Hepatocyte (in vitro differentiated cells): ENCODE measurements at regions not wholly inside any gene's neighbourhood (a gene's known extent, or its start where the extent isn't known, plus 50 kb on each side); places are given as distances from the start of the nearest gene placed in this dataset.
"Not testable (repeated sequence)": the region's sequence is repeated elsewhere in the genome, so short reads cannot be mapped to it uniquely, and the experiment has no call there.

Experiments
- DNase-seq: peaks from one replicate; pipeline ENCODE4 v3.0.0-alpha.2; 2016; ENCODE audit warnings: low spot score
- H2AFZ ChIP-seq: fragments of 200-600 bp; sonication (generic); 2 replicates; pipeline ENCODE4 v1.6.0; 2016; ENCODE audit warnings: antibody characterized with exemption, mild to moderate bottlenecking
- H3K27ac ChIP-seq: fragments of 200-600 bp; sonication (generic); 2 replicates; pipeline ENCODE4 v1.5.1; 2016; ENCODE audit warnings: mild to moderate bottlenecking
- H3K27me3 ChIP-seq: fragments of 200-600 bp; sonication (generic); 2 replicates; pipeline ENCODE4 v1.6.1; 2016
- H3K36me3 ChIP-seq: fragments of 200-600 bp; sonication (generic); replicated peaks from 2 replicates; pipeline ENCODE4 v1.5.1; 2016; ENCODE audit warnings: low read depth; ENCODE audit not compliant: insufficient read depth
- H3K4me1 ChIP-seq: fragments of 200-600 bp; sonication (generic); 2 replicates; pipeline ENCODE4 v1.5.1; 2016; ENCODE audit warnings: mild to moderate bottlenecking, moderate library complexity; ENCODE audit not compliant: insufficient read depth
- H3K4me2 ChIP-seq: fragments of 200-600 bp; sonication (generic); 2 replicates; pipeline ENCODE4 v1.6.0; 2016
- H3K4me3 ChIP-seq: fragments of 200-600 bp; sonication (generic); 2 replicates; pipeline ENCODE4 v1.5.1; 2016; ENCODE audit warnings: mild to moderate bottlenecking
- H3K79me2 ChIP-seq: fragments of 200-600 bp; sonication (generic); 2 replicates; pipeline ENCODE4 v1.6.0; 2017; ENCODE audit warnings: mild to moderate bottlenecking
- H3K9me2 ChIP-seq: fragments of 200-600 bp; sonication (generic); replicated peaks from 2 replicates; pipeline ENCODE4 v1.6.0; 2017; ENCODE audit warnings: mild to moderate bottlenecking; ENCODE audit not compliant: insufficient read depth
- H3K9me3 ChIP-seq: fragments of 200-600 bp; sonication (generic); 2 replicates; pipeline ENCODE4 v1.5.1; 2016; ENCODE audit warnings: low read depth, mild to moderate bottlenecking
- H4K20me1 ChIP-seq: fragments of 200-600 bp; sonication (generic); 2 replicates; pipeline ENCODE4 v1.6.0; 2016; ENCODE audit warnings: mild to moderate bottlenecking; ENCODE audit not compliant: insufficient read depth, poor library complexity, severe bottlenecking
- WGBS: methylation state at CpG from one replicate; pipeline ENCODE4 v1.1.6; 2016; ENCODE audit warnings: low lambda C conversion rate; ENCODE audit errors: missing lambda C conversion rate; 5-methylcytosine and 5-hydroxymethylcytosine counted together
- TF ChIP-seq, protein P1 (sequence below): fragments of 200-600 bp; sonication (generic); IDR thresholded peaks from 2 replicates; pipeline ENCODE4 v1.5.1; 2016; ENCODE audit warnings: antibody characterized with exemption, mild to moderate bottlenecking; ENCODE audit not compliant: poor library complexity

DNA sequence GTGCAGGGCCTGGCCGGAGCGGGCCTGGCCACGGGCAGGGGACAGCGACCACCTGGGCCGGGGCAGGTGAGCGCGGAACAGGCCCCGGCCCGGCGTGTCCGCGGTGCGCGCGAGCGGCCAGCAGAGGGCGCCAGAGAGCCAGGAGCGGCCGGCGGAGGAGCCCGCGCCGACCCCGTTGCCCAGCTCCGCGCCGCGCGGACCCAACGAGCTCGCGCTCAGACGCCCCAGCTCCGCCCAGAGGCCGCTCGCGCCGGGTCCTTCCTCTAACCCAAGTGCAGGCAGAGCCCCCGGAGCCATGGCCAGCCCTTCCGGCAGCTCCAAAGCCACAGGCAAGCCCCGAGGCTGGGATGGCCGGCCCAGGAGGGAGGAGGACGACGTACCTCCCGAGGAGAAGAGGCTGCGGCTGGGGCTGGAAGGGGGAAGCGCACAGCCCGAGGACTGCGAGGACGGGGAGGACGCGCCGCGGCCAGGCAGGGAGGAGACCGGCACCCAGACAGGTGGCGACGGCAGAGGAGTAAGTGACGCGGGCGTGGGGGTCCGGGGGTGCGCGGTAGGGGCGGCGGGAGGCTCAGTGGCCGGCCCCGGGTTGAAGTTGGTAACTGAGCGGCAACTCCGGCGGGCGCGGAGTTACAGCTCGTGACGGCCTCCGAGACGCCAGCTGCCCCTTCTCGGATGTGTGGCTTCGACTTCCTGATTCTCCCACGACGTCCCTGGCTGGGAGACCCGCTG lies 88.1 kb downstream of the DEFB131A start:
- Histone ChIP-seq H3K27ac (peak overlapping the region; percentile 90), H3K4me2 (peak overlapping the region; percentile 99), H3K4me3 (peak overlapping the region; percentile 88), H2AFZ (peak overlapping the region; percentile 90)
- H3K36me3 ChIP-seq, H3K9me3 ChIP-seq, H3K79me2 ChIP-seq, H3K9me2 ChIP-seq, H3K27me3 ChIP-seq, H3K4me1 ChIP-seq, H4K20me1 ChIP-seq: not testable (repeated sequence)
- TF ChIP-seq, protein P1, sequence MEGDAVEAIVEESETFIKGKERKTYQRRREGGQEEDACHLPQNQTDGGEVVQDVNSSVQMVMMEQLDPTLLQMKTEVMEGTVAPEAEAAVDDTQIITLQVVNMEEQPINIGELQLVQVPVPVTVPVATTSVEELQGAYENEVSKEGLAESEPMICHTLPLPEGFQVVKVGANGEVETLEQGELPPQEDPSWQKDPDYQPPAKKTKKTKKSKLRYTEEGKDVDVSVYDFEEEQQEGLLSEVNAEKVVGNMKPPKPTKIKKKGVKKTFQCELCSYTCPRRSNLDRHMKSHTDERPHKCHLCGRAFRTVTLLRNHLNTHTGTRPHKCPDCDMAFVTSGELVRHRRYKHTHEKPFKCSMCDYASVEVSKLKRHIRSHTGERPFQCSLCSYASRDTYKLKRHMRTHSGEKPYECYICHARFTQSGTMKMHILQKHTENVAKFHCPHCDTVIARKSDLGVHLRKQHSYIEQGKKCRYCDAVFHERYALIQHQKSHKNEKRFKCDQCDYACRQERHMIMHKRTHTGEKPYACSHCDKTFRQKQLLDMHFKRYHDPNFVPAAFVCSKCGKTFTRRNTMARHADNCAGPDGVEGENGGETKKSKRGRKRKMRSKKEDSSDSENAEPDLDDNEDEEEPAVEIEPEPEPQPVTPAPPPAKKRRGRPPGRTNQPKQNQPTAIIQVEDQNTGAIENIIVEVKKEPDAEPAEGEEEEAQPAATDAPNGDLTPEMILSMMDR, result peak; percentile 63
- WGBS, result 1% methylated on average over 61 of the region's 81 CpGs
- peak; percentile 92 for DNase-seq

DNA sequence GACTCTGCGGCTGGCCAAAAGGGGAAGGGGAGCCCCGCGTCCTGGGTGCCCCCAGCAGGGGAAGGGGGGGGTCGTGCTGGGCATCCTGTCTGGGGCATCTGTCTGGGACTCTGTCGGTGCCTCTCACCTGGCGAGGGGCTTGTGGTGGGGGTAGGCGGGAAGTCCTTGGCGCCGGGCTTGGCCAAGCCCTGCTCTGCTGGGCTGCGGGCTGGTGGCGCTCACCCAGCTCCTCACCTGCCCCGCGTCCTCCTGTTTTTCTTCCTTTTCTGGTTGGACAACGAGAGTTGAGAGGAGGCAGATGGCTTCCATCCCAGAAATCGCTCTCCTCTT lies 88.6 kb downstream of the DEFB131A start:
- not testable (repeated sequence) for H3K36me3 ChIP-seq, H3K9me2 ChIP-seq, DNase-seq, H3K9me3 ChIP-seq, H3K79me2 ChIP-seq, H3K27me3 ChIP-seq, H4K20me1 ChIP-seq, H3K4me1 ChIP-seq
- Histone ChIP-seq H3K4me3 (peak overlapping the region; percentile 88), H2AFZ (peak overlapping the region; percentile 90), H3K27ac (peak overlapping the region; percentile 90), H3K4me2 (peak overlapping the region; percentile 99)
- 12% methylated on average over 11 of the region's 15 CpGs for WGBS

DNA sequence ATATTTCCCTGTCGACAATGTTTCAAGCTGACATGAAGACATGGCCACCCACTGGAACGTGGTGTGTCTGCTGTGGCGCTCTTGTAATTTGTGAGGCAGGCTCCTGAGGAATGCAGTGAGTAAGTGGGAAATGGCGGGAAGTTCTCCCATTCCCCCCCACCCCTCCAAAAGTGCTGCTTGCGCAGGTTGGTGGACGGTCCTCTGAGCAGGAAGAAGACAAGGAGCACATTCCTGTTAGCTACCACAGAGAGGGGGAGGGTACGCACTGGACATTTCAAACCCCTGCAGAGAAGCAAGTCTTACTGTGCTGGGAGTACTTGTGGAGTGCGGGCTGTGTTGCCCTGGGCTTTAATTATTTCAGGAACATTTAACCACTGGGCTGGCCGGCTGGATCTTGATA lies 92.9 kb downstream of the DEFB131A start:
- H3K4me2 ChIP-seq, H3K4me3 ChIP-seq, H3K9me3 ChIP-seq, H3K36me3 ChIP-seq, H3K9me2 ChIP-seq, H3K27ac ChIP-seq, H4K20me1 ChIP-seq, H3K27me3 ChIP-seq, DNase-seq, H2AFZ ChIP-seq, H3K79me2 ChIP-seq, H3K4me1 ChIP-seq: not testable (repeated sequence)
- WGBS, result 66% methylated on average over 9 of the region's 9 CpGs

DNA sequence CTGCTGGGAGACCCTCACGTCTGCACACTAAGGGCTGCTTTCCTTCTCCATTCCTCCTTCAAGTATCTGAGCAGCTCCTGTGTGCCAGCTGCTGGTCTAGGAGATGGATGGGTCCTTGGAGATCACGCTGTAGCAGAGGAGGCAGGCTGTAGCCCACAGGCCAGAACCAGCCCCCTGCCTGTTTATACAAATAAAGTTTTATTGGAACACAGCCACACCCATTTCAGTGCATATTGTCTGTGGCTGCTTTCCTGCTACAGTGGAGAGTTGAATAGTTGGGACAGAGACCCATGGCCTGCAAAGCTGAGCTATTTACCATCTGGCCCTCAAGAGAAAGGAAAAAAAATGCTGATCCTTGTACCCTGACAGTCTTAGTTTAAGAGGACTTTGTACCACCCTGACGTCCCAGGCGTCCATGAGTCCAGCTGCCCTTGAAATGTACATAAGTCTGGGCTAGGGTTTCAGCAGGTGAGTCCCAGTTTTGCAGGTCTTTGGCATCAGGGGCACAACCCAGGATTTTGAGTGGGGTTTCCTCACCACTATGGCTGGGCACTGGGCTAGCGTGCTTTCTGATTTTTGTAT lies 95.8 kb downstream of the DEFB131A start:
- H3K9me3 ChIP-seq, H3K79me2 ChIP-seq, DNase-seq, H3K9me2 ChIP-seq, H3K4me2 ChIP-seq, H3K4me3 ChIP-seq, H4K20me1 ChIP-seq, H2AFZ ChIP-seq, H3K4me1 ChIP-seq, H3K36me3 ChIP-seq, H3K27me3 ChIP-seq: not testable (repeated sequence)
- WGBS, result 81% methylated on average over 5 of the region's 5 CpGs
- H3K27ac ChIP-seq, result peak overlapping the region; percentile 81

DNA sequence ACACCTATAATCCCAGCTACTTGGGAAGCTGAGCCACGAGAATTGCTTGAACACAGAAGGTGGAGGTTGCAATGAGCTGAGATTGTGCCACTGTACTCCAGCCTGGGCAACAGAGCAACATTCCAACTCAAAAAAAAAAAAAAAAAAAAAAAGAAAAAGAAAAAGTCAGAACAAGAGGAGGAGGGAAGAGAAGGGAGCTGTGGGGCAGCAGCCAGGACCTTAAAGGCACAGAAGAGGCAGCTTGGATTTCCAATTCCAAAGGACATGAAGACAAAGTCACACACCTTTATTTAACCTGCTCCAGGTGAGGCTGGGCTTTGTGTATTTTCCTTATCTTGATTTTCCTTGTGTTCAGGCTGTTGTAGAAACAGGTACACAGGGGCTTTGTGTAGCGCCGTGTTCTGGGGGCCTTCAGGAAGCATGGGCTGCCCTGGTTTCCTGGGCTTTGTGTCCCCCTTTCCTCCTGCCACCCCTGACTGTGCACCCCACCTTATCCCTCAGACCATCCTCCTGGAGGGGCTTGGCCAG lies 97.2 kb downstream of the DEFB131A start:
- H3K27ac ChIP-seq, result peak overlapping the region; percentile 81
- 58% methylated on average over 3 of the region's 3 CpGs for WGBS

DNA sequence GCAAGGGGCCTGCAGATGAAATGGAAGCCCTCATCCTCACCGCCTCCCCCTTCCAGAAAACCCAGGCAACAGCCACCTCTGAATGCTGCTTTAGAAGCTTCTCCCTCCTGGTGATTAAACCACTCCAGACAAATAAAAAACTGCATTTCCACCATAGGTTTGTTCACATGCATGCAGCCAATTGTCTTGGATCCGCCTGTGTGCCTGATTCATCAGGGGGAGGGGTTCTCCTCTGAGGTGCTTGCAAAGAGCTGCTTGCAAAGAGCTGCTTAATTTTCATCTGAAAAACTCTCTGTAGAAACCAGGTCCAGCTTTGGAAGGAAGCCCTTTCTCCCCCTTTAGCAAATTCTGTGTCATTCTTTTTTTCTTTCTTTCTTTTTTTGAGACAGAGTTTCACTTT lies 100.6 kb downstream of the DEFB131A start:
- not testable (repeated sequence) for H3K27ac ChIP-seq, H3K4me2 ChIP-seq, H3K36me3 ChIP-seq, DNase-seq, H3K79me2 ChIP-seq, H3K4me1 ChIP-seq, H3K9me3 ChIP-seq, H3K4me3 ChIP-seq, H3K9me2 ChIP-seq, H4K20me1 ChIP-seq, H2AFZ ChIP-seq, H3K27me3 ChIP-seq
- 69% methylated on average over 2 of the region's 2 CpGs for WGBS

More for the DNA sequence above, 97.2 kb downstream of the DEFB131A start:
- peak overlapping the region; percentile 63 for H3K4me2 ChIP-seq
- not testable (repeated sequence) for H3K36me3 ChIP-seq, H3K79me2 ChIP-seq, H4K20me1 ChIP-seq, DNase-seq, H3K4me1 ChIP-seq, H2AFZ ChIP-seq, H3K27me3 ChIP-seq, H3K9me2 ChIP-seq, H3K9me3 ChIP-seq, H3K4me3 ChIP-seq

DNA sequence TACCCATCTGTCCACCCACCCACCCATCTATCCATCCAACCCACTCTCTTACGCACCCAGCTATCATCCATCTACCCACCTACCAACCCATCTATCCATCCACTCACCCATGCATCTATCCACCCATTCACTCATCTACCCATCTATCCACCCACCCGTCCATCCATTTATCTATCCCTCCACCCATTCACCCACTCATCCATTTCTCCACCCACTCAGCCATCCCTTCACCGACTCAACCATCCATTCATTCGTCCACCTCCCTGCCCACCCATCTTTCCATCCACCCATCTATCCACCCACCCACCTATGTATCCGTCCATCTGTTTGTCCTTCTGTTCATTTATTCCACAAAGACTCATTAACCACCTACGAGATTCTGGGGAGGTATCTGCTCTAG lies 103.3 kb downstream of the DEFB131A start:
- not testable (repeated sequence) for H4K20me1 ChIP-seq, H3K36me3 ChIP-seq, H3K4me2 ChIP-seq, H3K4me1 ChIP-seq, DNase-seq, H3K27me3 ChIP-seq, H3K4me3 ChIP-seq, H3K9me3 ChIP-seq, H3K9me2 ChIP-seq, H2AFZ ChIP-seq, H3K27ac ChIP-seq, H3K79me2 ChIP-seq
- WGBS, result 88% methylated on average over 5 of the region's 6 CpGs

DNA sequence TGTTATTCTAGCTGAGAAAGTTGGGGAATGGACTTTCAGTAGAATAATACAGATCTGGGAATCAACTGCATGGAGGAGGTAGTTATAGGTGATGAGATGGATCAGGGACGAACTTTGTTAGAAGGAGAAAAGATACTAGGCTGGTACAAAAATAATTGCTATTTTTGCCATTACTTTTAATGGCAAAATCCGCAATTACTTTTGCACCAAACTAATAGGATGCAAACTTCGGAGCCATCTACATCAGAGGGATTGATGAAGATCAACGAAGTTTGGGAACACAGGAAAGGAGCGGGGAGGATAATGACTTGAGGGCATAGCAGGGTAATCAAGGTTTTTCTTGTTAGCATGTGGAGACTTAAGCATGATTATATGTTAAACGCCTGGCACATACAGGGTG lies 111.9 kb downstream of the DEFB131A start:
- H3K79me2 ChIP-seq, H3K4me2 ChIP-seq, H3K4me3 ChIP-seq, H3K27me3 ChIP-seq, H3K27ac ChIP-seq, H4K20me1 ChIP-seq, DNase-seq, H3K36me3 ChIP-seq, H3K9me2 ChIP-seq, H3K9me3 ChIP-seq, H3K4me1 ChIP-seq, H2AFZ ChIP-seq: not testable (repeated sequence)
- WGBS, result 96% methylated on average over 6 of the region's 6 CpGs
